ENCODE measurements at regions not wholly inside any gene's neighbourhood (a gene's known extent, or its start where the extent isn't known, plus 50 kb on each side); places are given as distances from the start of the nearest gene placed in this dataset.

- Histone ChIP-seq H3K4me3 (no peak overlapping the region), H3K4me2 (no peak overlapping the region), H3K27me3 (ENCODE audit: insufficient read depth) (no peaks in the 10 kb centered on the region), H3K9me2 (ENCODE audit: insufficient read depth) (no peaks in the 10 kb centered on the region), H2AFZ (no peak overlapping the region), H4K20me1 (replicated peaks; ENCODE audit: insufficient read depth) (no peaks in the 10 kb centered on the region), H3K27ac (ENCODE audit: low read depth) (no peak overlapping the region), H3K79me2 (replicated peaks; ENCODE audit: insufficient read depth) (no peaks in the 10 kb centered on the region), H3F3A (replicated peaks; ENCODE audit: low read depth) (no peaks in the 10 kb centered on the region), H3K4me1 (ENCODE audit: insufficient read depth) (no peaks in the 10 kb centered on the region), H3K36me3 (ENCODE audit: insufficient read depth) (no peaks in the 10 kb centered on the region)
- DNase-seq (ENCODE audit: low spot score) = no peak
- Mint-ChIP-seq H3K36me3 (ENCODE audit: low read depth) (peaks cover 19% of the 10 kb centered on the region), H3K27ac (no peak overlapping the region), H3K4me3 (no peak overlapping the region), H3K27me3 (ENCODE audit: insufficient read depth, low read depth, poor library complexity) (peaks cover 5% of the 10 kb centered on the region), H3K9me3 (peaks cover 86% of the 10 kb centered on the region), H3K4me1 (no peaks in the 10 kb centered on the region)
- ATAC-seq = no peak
- TF ChIP-seq ZNF462 (CRISPR knock-in tag; IDR thresholded peaks at IDR 0.05) (no peak), EZH2 (IDR thresholded peaks at IDR 0.05; ENCODE audit: low read depth, unreplicated experiment) (no peak), CREB1 (CRISPR knock-in tag; IDR thresholded peaks at IDR 0.05; ENCODE audit: low read depth) (no peak), NANOG (IDR thresholded peaks at IDR 0.05; ENCODE audit: borderline replicate concordance) (no peak), REST (IDR thresholded peaks at IDR 0.05; ENCODE audit: unreplicated experiment) (no peak), ZNF331 (CRISPR knock-in tag; IDR thresholded peaks at IDR 0.05; ENCODE audit: low read depth) (no peak), EZH2phosphoT487 (IDR thresholded peaks at IDR 0.05; ENCODE audit: unreplicated experiment) (no peak), STAT1 (IDR thresholded peaks at IDR 0.05; ENCODE audit: unreplicated experiment) (no peak), ZNF114 (CRISPR knock-in tag; IDR thresholded peaks at IDR 0.05) (no peak), ETS1 (IDR thresholded peaks at IDR 0.05) (no peak), JUNB (IDR thresholded peaks at IDR 0.05; ENCODE audit: unreplicated experiment) (no peak), POLR2AphosphoS5 (IDR thresholded peaks at IDR 0.05; ENCODE audit: low read depth) (no peak)
- TF ChIP-seq, protein P1, sequence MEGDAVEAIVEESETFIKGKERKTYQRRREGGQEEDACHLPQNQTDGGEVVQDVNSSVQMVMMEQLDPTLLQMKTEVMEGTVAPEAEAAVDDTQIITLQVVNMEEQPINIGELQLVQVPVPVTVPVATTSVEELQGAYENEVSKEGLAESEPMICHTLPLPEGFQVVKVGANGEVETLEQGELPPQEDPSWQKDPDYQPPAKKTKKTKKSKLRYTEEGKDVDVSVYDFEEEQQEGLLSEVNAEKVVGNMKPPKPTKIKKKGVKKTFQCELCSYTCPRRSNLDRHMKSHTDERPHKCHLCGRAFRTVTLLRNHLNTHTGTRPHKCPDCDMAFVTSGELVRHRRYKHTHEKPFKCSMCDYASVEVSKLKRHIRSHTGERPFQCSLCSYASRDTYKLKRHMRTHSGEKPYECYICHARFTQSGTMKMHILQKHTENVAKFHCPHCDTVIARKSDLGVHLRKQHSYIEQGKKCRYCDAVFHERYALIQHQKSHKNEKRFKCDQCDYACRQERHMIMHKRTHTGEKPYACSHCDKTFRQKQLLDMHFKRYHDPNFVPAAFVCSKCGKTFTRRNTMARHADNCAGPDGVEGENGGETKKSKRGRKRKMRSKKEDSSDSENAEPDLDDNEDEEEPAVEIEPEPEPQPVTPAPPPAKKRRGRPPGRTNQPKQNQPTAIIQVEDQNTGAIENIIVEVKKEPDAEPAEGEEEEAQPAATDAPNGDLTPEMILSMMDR (conservative IDR thresholded peaks at IDR 0.05; ENCODE audit: low read depth in 2 of 2) = no peak
Measured at GRCh38 chr14:105629886-105630215, 103.5 kb downstream of the TMEM121 start.
